A673 (cell line): ENCODE measurements at regions not wholly inside any gene's neighbourhood (a gene's known extent, or its start where the extent isn't known, plus 50 kb on each side); places are given as distances from the start of the nearest gene placed in this dataset.

Source experiments
- BruUV-seq: library from RNA; stranded (reverse); fragments of 400-500 nt; replicated peaks from 2 replicates; lab custom pipeline; 2021; lab: Mats Ljungman, UMichigan
- CTCF ChIA-PET: fragments of 300-600 bp; sonication (Branson Sonifier 250); formaldehyde crosslinking; loops from one replicate; lab custom pipeline; 2022; ENCODE audit warnings: antibody characterized with exemption; lab: Charles Lee
- POLR2A ChIA-PET: fragments of 300-600 bp; sonication (Branson Sonifier 250); formaldehyde crosslinking; loops from one replicate; lab custom pipeline; 2022; ENCODE audit warnings: antibody characterized with exemption; ENCODE audit not compliant: low non-redundant PET; lab: Charles Lee
- DNase-seq: peaks from one replicate; pipeline ENCODE4 v3.0.0-alpha.2; 2015; ENCODE audit warnings: low spot score
- H3K27ac ChIP-seq: fragments of 200-600 bp; sonication (generic); 2 replicates; pipeline ENCODE4 v1.5.1; 2016; ENCODE audit warnings: mixed run types, low read depth, mild to moderate bottlenecking, mixed read lengths, antibody characterized with exemption, low read length; ENCODE audit not compliant: poor library complexity, severe bottlenecking
- H3K27me3 ChIP-seq: fragments of 200-600 bp; sonication (generic); replicated peaks from 2 replicates; pipeline ENCODE4 v1.6.1; 2017; ENCODE audit warnings: mixed run types, low read depth, mild to moderate bottlenecking, mixed read lengths, antibody characterized with exemption, low read length; ENCODE audit not compliant: insufficient read depth, poor library complexity
- H3K36me3 ChIP-seq: fragments of 200-600 bp; sonication (generic); 2 replicates; pipeline ENCODE4 v1.6.1; 2016; ENCODE audit warnings: mixed run types, mild to moderate bottlenecking, mixed read lengths, antibody characterized with exemption, low read length; ENCODE audit not compliant: insufficient read depth, poor library complexity, severe bottlenecking
- H3K4me1 ChIP-seq: fragments of 200-600 bp; sonication (generic); 2 replicates; pipeline ENCODE4 v1.6.1; 2017; ENCODE audit warnings: mixed run types, mild to moderate bottlenecking, mixed read lengths, antibody characterized with exemption, low read length; ENCODE audit not compliant: insufficient read depth, poor library complexity, severe bottlenecking
- H3K4me3 ChIP-seq: fragments of 200-600 bp; sonication (generic); 2 replicates; pipeline ENCODE4 v1.5.1; 2016; ENCODE audit warnings: low read depth, mixed run types, mild to moderate bottlenecking, mixed read lengths, low read length; ENCODE audit not compliant: poor library complexity, severe bottlenecking
- H3K9me3 ChIP-seq: fragments of 200-600 bp; sonication (generic); 2 replicates; pipeline ENCODE4 v1.6.1; 2016; ENCODE audit warnings: mixed run types, low read depth, mild to moderate bottlenecking, mixed read lengths, antibody characterized with exemption, low read length; ENCODE audit not compliant: poor library complexity, severe bottlenecking
- CTCF ChIP-seq: fragments of 300-800, 200-600 bp; sonication (generic); conservative IDR thresholded peaks from 2 replicates; pipeline ENCODE4 v1.5.1; 2017; ENCODE audit warnings: low read depth, mild to moderate bottlenecking, antibody characterized with exemption, low read length, moderate library complexity, mixed read lengths
- EZH2 ChIP-seq: fragments of 200-600 bp; sonication (generic); IDR thresholded peaks from 2 replicates; pipeline ENCODE4 v1.6.1; 2017; ENCODE audit warnings: borderline replicate concordance, low read depth, mild to moderate bottlenecking, mixed read lengths, antibody characterized with exemption, low read length; ENCODE audit not compliant: poor library complexity, severe bottlenecking
- intact Hi-C: fragments of 100-400 bp; cut with micrococcal nuclease; formaldehyde crosslinking; loops from one replicate; pipeline ENCODE4 v1.10.0; 2022; ENCODE audit not compliant: unreplicated experiment

GRCh38 chr1:55854911-55855310, 639.7 kb upstream of the USP24 start:
- Histone ChIP-seq H3K36me3 (no peaks in the 10 kb centered on the region), H3K9me3 (no peaks in the 10 kb centered on the region), H3K27ac (no peak overlapping the region), H3K4me1 (no peaks in the 10 kb centered on the region), H3K4me3 (no peak overlapping the region), H3K27me3 (peaks cover 10% of the 10 kb centered on the region)
- intact Hi-C loops = no loop called here
- DNase-seq = no peak
- ChIA-PET POLR2A (no interaction called here), CTCF (no interaction called here)
- no TSS peak for BruUV-seq
- TF ChIP-seq EZH2 (no peak), CTCF (no peak)

GRCh38 chr1:55848906-55849305, 633.7 kb upstream of the USP24 start:
- H3K27me3 ChIP-seq = no peaks in the 10 kb centered on the region
- DNase-seq = no peak
- no peaks in the 10 kb centered on the region for H3K4me1 ChIP-seq
- no peaks in the 10 kb centered on the region for H3K9me3 ChIP-seq
- TF ChIP-seq CTCF = no peak
- TF ChIP-seq EZH2 = no peak
- H3K27ac ChIP-seq = no peak overlapping the region
- no peaks in the 10 kb centered on the region for H3K36me3 ChIP-seq
- BruUV-seq = no TSS peak
- CTCF ChIA-PET = no interaction called here
- POLR2A ChIA-PET = interaction anchor here (0.7 kb wide), 1 partner anchor 9 kb away, joined by 4 read pairs; no protein-coding TSS in a partner anchor
- intact Hi-C loops = no loop called here
- H3K4me3 ChIP-seq = no peak overlapping the region

- BruUV-seq = no TSS peak
Observed at GRCh38 chr1:55846051-55846450, 630.9 kb upstream of the USP24 start.

More at GRCh38 chr1:55846051-55846450, 630.9 kb upstream of the USP24 start:
- Histone ChIP-seq H3K9me3 (no peaks in the 10 kb centered on the region), H3K36me3 (no peaks in the 10 kb centered on the region), H3K27ac (no peak overlapping the region), H3K4me3 (no peak overlapping the region), H3K27me3 (no peaks in the 10 kb centered on the region), H3K4me1 (no peaks in the 10 kb centered on the region)
- TF ChIP-seq EZH2 (no peak), CTCF (no peak)
- CTCF ChIA-PET = no interaction called here
- DNase-seq = no peak
- intact Hi-C loops = no loop called here
- POLR2A ChIA-PET = no interaction called here
